BJ (cell line): ENCODE measurements at regions not wholly inside any gene's neighbourhood (a gene's known extent, or its start where the extent isn't known, plus 50 kb on each side); places are given as distances from the start of the nearest gene placed in this dataset.

Experiments
- CTCF ChIA-PET: fragments of 350-600 bp; formaldehyde crosslinking; extraction: SDS; loops from one replicate; lab custom pipeline; 2021; ENCODE audit warnings: antibody characterized with exemption, inconsistent platforms; lab: Yijun Ruan, JAX
- POLR2A ChIA-PET: fragments of 300-600 bp; sonication (Branson Sonifier 250); formaldehyde crosslinking; extraction: SDS; loops from one replicate; lab custom pipeline; 2021; ENCODE audit warnings: antibody characterized with exemption; lab: Charles Lee
- DNase-seq: peaks from one replicate; pipeline ENCODE4 v3.0.0-alpha.2; 2011; ENCODE audit warnings: low read depth
- H3K27me3 ChIP-seq: 2 replicates; pipeline ENCODE4 v1.6.0; 2011; ENCODE audit warnings: low read length; ENCODE audit not compliant: control insufficient read depth, insufficient read depth
- H3K36me3 ChIP-seq: 2 replicates; pipeline ENCODE4 v1.5.1; 2011; ENCODE audit warnings: low read length; ENCODE audit not compliant: control insufficient read depth, insufficient read depth
- H3K4me3 ChIP-seq: 2 replicates; pipeline ENCODE4 v1.5.1; 2011; ENCODE audit warnings: low read depth, mild to moderate bottlenecking, control low read depth, low read length
- TF ChIP-seq, protein P1 (sequence below): IDR thresholded peaks from 2 replicates; pipeline ENCODE4 v1.5.1; 2011; ENCODE audit warnings: low read depth, mild to moderate bottlenecking, control low read depth, inconsistent platforms, low read length, moderate library complexity; ENCODE audit not compliant: insufficient read depth

DNA sequence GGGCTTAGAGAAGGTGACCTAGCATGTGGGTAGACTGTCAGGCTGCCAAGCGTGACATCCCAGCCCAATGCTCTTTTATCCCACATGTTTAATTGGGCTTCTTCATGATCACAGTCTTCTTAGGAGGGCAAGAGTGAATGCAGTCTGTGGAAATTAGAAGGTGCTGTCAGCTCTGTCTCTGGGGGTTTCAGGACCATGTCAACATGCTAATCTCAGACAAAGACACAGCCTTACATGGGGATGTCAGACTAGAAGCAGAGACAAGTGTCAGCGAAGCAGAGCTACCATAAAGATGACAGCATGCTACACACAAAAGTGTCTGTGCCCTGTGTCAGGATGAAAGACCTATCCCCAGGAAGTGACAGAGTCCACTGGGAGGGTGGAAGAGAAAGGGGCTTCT lies 120.1 kb upstream of the SLC25A36 start:
- no peak for DNase-seq

DNA sequence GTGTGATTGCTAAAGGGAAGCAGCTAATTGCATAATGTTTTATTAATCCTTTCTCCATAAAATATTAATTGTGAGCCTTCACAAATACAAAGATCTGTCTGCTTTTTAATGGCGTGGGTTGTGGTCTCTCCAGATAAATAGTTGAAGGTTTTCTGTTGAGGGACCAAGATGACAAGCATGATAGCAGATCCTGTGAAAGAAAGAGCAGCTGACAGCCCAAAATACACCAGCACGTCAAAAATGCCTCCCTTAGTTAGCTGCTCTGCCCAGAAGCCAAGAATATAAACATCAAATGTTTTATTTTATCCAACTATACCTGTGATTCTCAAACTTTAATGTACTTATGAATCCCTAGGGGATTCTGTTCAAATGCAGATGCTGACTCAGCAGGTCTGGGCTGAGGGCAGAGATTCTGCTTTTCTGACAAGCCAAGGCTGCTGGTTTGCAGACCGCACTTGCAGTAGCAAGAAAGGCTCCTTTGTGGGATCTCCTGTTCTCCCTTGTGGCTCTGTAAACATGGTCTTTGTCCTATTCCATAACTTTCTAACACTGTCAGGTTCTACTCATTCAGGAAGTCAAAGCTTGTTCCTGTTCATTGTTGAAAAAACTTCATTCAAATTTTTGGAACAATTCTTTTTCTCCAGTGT lies 119.1 kb upstream of the SLC25A36 start:
- POLR2A ChIA-PET = no interaction called here

More for the DNA sequence above, 120.1 kb upstream of the SLC25A36 start:
- no peak overlapping the region for H3K4me3 ChIP-seq
- CTCF ChIA-PET = no interaction called here
- TF ChIP-seq, protein P1, sequence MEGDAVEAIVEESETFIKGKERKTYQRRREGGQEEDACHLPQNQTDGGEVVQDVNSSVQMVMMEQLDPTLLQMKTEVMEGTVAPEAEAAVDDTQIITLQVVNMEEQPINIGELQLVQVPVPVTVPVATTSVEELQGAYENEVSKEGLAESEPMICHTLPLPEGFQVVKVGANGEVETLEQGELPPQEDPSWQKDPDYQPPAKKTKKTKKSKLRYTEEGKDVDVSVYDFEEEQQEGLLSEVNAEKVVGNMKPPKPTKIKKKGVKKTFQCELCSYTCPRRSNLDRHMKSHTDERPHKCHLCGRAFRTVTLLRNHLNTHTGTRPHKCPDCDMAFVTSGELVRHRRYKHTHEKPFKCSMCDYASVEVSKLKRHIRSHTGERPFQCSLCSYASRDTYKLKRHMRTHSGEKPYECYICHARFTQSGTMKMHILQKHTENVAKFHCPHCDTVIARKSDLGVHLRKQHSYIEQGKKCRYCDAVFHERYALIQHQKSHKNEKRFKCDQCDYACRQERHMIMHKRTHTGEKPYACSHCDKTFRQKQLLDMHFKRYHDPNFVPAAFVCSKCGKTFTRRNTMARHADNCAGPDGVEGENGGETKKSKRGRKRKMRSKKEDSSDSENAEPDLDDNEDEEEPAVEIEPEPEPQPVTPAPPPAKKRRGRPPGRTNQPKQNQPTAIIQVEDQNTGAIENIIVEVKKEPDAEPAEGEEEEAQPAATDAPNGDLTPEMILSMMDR = no peak
- no peaks in the 10 kb centered on the region for H3K36me3 ChIP-seq
- POLR2A ChIA-PET = no interaction called here
- H3K27me3 ChIP-seq = no peaks in the 10 kb centered on the region

DNA sequence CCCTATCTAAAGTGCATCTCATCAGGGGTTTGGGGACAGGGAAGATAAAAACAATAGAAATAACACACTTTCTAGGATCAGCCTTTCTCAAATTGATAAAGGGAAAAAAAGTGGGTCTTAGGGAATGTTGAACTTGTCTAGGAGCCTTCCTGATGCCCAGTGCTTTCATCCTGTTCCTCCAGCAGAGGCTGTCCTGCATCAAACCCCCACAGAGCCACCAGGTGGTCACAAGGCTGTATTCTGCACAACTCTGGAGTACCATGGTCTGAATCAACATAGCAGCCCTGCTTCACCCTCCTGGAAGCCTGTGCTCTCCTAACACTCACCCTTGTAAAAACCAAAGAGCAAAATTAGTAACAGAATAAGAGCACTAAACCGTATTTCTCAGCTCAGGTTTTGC lies 118.5 kb upstream of the SLC25A36 start:
- Histone ChIP-seq H3K36me3 (no peaks in the 10 kb centered on the region), H3K4me3 (no peak overlapping the region), H3K27me3 (no peaks in the 10 kb centered on the region)
- POLR2A ChIA-PET = no interaction called here
- TF ChIP-seq, protein P1 = no peak
- no peak for DNase-seq
- CTCF ChIA-PET = interaction anchor here (0.6 kb wide), 1 partner anchor 20 kb away, joined by 4 read pairs; no protein-coding TSS in a partner anchor

More for the DNA sequence above, 119.1 kb upstream of the SLC25A36 start:
- no peaks in the 10 kb centered on the region for H3K36me3 ChIP-seq
- H3K27me3 ChIP-seq = no peaks in the 10 kb centered on the region
- DNase-seq = no peak
- CTCF ChIA-PET = interaction anchor here (0.6 kb wide), 1 partner anchor 20 kb away, joined by 4 read pairs; no protein-coding TSS in a partner anchor
- TF ChIP-seq, protein P1 = no peak
- no peak overlapping the region for H3K4me3 ChIP-seq

DNA sequence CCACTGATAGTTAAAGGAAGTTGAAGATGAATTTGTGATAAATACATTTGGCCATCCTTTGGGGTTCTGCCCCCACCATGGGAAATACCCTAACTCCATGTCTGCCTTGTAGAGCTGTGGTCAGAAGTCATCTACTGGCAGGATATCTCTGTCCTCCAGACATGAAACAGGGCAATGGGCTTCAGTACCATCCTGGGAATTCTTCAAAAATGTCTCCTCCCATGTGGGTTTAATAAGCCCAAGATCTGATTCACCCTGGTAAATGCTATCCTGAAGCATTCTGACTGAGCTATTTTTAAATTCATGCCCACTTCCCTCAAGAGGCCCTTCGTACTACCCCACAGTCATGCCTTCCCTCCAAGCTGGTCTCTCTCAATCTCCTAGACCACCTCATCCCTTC lies 113.7 kb upstream of the SLC25A36 start:
- ChIA-PET CTCF (no interaction called here), POLR2A (no interaction called here)
- Histone ChIP-seq H3K27me3 (no peaks in the 10 kb centered on the region), H3K4me3 (no peak overlapping the region), H3K36me3 (no peaks in the 10 kb centered on the region)
- no peak for DNase-seq
- TF ChIP-seq, protein P1 = no peak

DNA sequence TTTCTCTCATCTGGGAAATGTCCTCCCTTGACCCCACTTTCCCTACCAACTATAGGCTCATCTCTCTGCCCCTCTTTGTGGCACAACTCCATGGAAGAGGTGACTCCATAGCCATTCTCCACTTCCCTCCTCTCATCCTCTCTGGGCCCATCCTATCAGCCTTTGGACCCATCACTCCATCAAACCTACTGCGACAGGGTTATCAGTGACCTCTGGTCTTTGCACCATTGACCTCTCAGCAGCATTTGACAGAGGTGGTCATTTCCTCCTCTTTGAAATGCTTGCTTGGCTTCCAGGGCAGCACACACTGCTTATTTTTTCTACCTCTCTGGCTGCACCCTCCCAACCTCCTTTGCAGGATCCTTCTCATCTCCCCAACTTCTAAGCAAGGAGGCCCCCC lies 113.1 kb upstream of the SLC25A36 start:
- Histone ChIP-seq H3K4me3 (no peak overlapping the region), H3K27me3 (no peaks in the 10 kb centered on the region), H3K36me3 (no peaks in the 10 kb centered on the region)
- no peak for DNase-seq
- CTCF ChIA-PET = no interaction called here
- POLR2A ChIA-PET = no interaction called here
- TF ChIP-seq, protein P1 = no peak
